ENCODE measurements at regions not wholly inside any gene's neighbourhood (a gene's known extent, or its start where the extent isn't known, plus 50 kb on each side); places are given as distances from the start of the nearest gene placed in this dataset.

DNA sequence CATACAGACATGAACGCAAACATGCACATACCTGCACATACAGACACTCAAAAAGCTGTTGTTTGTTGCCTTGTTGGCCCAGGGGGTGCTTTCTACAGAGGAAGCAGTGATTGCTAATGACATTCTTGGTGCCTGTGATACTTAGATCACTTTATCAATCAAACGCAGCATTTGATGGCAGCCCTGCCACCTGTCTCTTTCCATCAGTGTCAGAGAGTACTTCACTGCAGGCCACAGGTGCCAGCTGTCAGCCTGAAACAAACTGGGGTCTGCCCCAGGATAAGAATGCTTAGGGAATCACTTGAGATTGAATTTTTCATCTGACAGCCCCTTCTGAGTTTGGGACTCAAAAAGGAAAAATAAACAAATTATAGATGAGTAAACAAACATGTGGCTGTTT is 388.9 kb upstream of the SGCD start:
- DNase-seq, result no peak

DNA sequence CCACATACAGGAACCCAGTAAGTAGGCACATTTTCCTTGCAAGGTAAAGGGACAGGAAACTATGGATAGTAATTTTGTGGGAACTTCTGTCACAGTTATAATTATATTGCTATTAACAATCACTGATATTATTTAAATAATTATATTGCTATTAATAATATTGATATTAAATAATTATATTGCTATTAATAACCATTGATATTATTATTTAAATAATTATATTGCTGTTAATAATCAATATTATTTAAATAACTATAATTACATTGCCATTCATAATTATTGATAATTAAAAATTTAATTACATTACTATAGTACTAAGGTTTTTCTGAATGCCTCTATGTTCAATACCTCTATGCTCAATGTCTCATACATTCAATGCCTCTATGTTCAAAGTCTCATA is 385.6 kb upstream of the SGCD start:
- no peak for DNase-seq

DNA sequence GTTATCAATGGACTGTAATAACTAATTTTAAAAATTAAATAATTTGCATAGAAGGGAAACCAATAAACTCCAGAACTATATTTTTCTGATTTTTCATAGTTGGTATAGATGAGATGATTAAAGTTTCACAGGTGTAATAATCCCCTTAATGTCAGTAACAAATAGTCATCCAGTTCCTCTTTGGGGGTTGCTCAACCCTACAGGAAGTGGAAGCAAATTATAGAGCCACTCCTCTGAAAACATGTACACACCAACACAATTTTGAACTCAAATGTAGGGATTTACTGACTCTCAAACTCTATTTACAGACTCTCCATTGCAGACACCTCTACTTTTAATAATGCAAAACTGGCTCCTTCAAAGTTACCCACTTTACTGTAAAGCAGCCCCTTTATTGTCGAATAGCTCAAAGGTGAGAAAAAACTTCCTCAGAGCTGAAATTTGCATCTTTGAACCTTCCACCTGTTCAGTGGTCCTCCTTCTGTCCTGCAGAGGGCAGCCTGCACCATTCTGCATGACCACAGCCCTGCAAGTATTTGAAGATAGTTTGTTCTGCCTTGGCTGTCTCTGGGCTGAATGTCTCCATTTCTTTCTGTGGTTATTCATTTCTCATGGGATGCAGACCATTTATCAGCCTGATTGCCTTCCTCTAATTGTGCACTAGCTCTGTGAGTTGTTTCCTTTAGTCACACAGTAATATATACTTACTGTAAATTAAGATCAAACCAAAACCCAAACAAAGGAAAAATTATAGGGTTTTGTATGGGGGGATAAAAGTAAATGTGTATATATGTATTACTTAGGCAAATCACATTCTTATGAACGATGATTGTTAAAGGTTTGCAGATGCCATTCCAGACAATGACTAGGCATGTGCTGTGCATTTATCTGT is 383.2 kb upstream of the SGCD start:
- DNase-seq, result no peak

DNA sequence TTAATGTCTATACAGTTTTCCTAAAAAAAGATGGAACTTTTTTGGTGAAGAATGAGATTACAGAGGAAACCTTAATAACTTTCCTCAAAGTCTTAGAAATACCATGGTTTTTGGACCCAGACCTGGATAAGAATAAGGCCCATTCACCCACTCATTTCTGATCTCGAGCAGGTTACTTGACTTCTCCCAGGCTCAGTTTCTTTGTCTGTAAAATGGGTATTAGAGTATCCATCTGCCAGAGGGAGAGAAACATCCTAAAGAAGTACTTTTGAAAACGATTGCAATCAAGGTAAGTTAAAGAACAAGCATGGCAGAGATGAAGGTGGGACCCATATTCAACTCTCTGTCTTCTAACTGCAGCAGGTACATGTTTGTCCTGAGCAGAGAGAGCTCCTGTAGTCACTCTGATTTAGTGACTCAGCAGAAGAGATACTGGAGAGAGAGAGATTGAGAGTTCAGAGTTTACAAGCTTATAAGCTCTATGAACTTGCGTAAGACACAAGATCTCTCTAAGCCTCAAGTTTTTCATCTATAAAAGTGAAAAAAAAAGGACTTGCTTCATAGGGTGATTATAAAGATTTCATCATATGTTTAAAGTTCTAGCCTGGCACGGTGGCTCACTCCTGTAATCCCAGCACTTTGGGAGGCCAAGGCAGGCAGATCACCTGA is 379.4 kb upstream of the SGCD start:
- no peak for DNase-seq

DNA sequence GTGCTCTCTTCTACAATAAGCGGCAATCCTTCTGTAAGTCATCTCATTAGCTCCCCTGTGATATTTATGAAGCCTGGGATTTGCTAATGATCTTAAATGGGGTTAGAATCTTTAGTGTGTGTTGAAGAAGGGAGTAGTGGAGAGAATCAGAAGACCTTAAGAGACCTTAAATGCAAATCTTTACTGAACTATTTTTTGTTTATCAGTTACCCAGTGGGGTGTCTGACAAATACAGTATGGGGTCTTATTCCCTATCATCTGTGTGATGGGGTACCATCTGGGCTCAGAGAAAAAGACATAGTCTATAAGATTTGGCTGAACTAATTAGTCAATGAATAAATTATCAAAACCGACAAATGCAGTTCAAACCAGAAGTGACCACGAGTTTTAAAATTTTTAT is 378.4 kb upstream of the SGCD start:
- DNase-seq, result no peak

DNA sequence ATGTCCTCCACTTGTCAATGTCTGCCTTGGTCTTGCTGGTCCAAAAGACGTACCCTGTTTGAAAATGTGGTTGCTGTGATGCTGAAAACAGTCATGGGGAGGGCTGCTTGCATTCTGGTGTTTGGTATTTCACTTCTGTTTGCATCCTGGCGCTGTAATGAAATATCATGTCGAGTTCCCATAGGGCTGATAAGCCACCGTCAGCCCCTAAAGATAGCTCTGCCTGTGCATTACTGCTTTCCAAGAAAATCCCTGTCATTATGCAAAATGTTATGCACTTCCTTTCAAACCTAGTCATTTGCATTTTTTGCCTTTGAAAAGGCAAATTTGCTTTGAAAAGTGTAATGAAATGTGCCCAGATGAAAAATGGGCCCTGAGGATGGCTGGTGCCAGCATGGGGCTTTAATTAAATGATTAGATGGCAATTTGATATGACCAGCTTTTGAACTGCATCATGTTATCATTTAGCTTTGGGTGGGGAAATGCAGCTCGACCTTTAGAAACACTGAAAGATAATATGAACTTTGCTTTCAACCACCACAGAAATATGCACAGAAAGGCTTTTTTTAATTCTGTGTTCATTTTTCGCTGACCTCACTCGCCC is 374.4 kb upstream of the SGCD start:
- no peak for DNase-seq

DNA sequence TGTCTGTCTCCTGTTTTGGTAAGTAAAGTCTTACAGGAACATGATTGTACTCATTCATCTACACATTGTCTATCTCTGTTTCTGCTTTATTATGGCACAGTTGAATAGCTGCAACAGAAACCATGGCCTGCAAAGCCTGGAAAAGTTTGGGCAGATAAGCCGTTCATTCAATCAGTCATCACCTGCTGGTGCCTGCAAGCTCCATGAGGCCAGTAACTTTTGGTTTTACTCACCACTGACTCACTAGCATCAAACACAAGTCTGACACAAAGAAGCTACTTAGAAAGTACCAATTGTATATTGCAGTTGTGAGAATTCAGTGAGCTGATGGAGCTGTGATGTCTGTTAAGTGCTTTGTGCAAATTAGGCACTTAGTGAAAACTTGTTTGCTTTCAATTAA is 373.6 kb upstream of the SGCD start:
- DNase-seq, result no peak

DNA sequence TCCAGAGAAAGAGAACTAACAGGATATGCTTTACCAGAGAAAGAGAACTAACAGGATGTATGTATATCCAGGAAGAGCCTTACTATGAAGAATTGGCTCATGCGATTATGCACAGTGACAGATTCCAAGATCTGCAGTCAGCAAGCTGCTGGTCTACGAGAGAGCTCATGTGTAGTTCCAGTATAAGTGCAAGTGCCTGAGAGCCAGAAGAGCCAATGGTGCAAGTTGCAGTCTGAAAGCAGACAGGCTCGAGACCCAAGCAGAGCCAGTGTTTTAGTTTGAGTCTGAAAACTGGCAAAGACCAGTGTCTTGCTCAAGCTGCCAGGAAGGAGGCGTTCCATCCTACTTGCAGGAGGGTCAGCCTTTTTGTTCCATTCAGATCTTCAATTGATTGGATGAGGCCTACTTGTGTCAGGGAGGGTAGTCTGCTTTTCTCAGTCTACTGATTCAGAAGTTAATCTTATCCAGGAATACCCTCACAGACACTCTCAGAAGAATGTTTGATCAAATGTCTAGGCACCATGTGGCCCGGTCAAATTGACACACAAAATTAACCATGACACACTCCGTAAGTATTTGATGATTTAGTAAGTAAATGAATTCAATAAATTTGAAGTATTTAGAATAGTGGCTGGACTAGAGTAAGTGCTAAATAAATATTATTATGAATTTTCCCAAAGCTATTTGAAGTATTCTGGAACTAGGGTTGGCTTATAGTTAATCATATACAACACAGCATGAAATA is 372.1 kb upstream of the SGCD start:
- DNase-seq, result no peak

DNA sequence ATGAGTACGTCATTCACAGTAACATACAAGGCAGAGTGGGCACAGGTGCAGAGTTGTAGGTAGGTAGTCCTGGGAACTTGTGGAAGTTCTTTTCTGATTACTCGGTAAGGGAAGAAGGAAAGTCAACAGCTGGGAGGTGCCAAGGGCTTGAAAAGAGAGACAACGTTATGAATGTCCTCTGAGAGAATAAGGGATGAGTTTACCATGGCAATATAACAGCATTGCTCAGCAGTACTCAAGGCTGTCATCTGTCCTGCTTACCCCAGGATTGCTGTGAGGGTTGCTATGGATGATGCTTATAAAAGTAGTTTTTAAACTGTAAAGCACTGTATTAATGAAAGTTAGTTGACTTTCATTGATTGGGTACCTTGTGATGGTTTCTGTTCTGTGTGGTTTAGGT is 369.1 kb upstream of the SGCD start:
- no peak for DNase-seq

DNA sequence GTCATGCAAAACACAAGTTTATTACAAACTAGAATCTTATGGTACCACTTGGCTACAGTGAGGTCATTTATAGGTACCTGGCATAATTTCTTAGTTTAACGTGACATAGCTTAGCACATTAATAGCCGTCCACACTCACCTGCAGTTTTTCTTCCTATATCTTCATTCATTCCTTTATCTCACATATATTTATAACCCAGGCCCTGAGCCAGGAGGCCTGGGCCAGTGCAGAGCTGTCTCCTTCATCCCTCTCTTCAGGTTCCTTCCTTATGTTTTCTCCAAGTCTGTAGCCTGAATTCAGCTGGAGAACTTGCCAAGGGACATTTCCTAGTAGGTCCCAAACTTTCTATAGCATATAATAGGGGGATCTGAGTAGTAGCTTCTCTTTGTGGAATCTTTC is 367.9 kb upstream of the SGCD start:
- DNase-seq, result no peak

DNA sequence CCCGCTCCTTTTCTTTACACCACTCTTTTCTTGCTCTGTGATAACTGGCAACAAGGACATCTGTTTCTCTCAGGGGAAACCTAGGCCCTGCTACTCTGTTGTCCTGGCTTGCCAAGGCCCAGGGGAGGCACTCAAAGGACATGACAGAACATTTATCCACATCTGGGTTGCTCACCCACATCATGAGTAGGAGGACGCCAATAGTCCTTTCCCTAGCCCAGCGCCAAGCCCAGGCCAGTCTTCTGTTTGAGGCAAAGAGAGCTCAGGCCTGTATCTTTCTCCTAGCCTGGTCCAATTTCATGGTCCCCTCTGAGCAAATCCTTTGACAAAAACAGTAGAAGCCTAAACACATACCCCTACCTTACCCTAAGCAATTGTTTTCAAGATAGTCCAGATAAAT is 366.8 kb upstream of the SGCD start:
- no peak for DNase-seq

DNA sequence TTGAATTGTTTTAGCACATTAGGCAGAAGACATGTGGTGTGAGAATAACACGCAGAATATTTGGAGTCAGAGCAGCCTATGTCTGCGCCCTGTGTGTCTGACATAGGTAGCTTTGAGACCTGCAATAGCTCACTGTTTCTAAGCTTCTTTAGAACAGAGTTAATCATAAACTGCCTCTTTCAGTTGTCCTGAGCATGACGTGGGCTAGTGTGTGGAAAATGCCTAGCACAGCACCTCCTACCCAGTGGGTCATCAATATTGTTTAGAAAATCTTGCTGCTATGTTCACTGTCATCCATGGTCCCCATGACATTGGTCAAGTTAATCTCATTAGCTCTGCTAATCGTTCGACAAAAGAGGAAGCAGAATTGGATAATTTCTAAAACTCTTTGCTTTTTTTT is 357.4 kb upstream of the SGCD start:
- DNase-seq, result no peak

DNA sequence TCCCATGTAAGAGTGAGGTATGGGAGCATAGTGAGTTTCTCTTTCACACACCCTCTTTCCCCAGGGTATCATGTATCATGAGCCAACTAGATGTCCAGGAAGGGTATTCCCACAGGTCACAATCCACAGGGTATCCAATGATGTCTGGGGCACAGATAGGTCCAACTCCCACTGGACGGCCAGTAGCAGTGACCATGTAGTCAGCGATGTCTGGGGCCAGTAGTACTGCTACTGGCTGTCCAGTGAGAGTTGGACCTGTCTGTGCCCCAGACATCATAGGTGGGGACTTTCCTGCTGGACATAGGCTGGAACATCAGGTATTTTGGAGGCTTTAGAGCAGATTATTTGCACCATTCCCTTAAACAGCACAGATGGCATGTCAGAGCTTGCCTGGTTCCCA is 352.6 kb upstream of the SGCD start:
- DNase-seq, result no peak

DNA sequence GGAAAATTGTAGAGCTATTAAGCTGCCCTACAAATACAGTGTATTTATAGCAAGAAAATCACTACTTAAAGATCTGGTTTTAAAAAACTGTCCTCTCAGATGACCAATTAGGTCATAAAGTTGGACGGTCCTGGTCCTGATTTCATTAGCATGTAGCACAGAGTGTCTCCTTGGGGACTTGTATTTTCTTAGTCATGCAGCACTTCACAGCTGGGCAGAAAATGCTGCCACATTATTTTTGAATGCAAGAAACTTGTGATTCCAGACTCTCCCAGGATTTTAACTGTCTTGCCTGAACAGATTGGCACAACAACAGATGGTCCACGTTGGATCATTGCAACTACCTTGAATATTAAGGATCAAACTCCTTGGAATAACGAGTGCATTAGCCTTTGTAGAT is 348.1 kb upstream of the SGCD start:
- DNase-seq, result no peak

DNA sequence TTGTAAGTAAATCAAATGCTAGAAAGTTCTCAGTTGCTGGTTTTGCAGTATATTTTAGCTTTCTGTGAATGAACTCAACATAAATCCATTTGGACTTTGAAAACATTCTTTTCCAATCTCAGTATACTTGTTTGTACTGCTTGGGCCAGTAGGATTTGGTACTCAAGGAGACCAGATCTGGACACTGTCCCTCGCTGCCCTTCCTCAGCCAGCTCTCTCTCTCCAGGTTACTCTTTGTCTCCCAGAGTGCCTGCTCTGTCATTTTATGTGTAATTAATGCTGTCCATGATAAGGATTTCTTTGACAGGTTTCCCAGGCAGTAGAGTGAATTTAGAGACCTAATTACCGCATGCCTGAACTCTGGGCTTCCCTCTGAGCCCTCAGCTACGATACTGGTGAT is 344.6 kb upstream of the SGCD start:
- DNase-seq, result no peak

DNA sequence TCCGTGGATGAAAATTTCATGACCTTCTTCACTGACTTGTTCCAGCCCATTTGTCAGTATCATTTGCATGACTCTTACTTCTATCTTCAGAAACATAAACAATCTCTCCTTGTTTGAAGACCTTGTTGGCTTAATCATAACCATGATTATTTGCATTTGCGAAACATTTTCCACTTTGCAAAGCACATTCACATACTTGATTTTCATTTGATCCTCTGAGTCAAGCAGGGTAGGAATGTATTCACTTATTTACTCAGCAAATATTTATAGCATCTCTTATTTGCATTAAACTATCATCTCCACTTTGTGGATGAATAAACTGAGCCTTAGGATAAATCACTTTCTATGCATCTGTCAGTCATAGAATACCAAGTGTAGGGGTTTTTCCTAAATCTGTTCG is 343.0 kb upstream of the SGCD start:
- DNase-seq, result no peak

DNA sequence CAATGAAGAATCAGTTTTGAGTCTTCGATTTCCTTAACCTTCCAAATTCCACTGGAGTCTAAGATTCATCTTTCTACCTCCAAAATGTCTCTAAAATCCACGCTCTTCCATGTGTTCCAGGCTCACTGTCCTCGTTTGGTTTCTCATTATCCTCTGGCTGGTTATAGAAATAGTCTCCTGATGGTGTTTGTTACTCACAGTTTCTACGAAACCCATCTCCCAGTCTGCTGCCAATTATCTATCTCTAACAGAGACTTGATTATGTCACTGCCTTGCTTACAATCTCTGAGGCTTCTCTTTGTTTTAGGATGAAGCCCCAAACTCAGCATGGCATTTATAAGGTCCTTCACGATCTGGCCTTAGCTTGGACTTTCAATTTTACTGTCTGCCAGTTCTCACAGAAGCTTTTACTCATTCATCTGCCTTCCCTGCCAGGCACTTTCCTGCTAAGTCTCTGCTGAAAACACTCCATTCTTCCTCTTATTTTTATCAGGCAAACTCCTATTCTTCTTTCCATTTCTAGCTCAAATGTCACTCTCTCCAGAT is 339.6 kb upstream of the SGCD start:
- no peak for DNase-seq

DNA sequence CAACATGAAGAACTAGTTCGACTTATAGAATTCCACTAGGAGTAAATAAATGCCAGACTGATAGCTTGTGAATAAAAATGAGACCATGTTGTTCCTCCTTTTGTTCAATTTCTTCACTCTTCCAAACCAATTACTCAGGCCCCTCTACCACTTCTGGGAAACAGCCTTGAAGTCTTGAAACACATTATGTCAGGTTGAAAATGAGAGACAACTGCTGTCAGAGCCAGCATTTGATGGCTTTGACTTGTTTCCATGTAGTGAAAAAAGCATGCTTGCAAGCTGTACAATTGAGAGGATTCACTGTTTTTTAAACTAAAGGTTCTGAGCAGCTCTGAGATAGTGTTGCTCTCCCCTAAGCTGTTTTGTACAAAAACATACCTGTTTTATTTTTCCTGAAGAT is 337.1 kb upstream of the SGCD start:
- DNase-seq, result no peak

DNA sequence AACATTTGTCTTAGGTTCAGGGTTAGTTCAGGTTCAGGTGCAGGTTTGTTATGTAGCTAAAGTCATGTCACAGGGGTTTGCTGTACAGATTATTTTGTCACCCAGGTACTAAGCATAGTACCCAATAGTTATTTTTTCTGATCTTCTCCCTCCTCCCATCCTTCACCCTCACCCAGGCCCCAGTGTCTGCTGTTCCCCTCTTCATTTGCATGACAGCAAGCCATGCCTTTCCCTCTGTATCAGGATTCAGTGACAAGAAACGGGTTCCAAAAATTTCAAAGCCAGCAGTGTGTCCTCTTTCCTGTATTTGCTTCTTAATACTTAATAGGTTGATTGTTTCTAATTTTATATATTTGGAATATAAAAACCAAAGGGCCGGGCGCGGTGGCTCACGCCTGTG is 330.8 kb upstream of the SGCD start:
- no peak for DNase-seq

DNA sequence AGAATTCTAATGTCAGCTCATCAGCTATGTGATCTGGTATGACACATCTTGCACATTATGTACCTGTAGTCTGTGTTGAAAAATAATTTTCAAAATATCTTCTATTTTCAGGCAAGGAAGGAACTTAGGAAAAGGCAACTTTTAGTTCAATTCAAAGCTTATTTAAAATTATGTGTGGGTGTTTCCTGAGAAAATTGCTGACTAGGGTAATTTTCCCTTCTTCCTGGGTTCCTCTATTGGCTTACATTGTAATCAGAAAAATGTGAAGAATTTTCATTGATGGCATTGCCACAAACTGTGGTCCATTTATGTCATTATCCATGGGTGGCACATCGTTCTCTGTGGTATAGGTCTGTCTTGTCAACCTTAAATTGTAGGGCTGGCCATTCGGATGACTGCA is 328.7 kb upstream of the SGCD start:
- DNase-seq, result no peak

DNA sequence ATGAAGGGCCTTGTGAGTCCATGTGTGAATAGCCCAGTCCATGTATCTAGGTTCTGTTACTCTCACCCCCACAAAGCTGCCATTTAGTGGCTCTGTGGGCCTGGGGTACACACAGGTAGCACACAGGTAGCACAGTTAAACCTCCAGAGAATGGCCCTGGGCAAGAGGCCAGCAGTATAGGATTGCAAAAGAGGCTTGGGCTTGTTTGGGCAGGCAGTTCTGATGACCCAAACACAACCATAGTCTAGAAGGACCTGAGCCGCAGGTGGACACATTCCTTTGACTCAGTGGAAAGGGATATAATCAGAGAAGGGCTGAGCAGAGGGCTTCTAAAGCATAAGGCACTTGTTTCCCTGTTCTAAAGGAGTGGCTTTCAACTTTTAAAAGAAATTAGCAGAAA is 326.8 kb upstream of the SGCD start:
- no peak for DNase-seq

DNA sequence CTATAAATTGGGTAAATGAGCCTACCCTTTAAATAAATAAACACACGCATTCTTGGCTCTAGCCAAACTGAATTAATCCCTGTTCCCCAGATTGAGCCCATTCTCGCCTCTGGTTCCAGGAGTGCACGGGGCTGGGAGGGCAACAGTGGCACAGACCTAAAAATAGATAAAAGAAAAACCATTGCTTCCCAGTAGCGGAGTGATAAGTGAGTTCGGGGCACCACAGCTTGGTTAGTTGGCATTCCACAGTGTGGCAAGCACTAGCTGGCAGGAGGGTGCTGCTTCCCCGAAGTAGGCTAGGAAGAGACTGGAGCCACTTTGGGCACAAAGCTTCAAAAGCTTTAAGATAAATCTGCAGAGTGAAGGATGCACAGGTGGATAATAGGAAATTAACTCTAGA is 322.2 kb upstream of the SGCD start:
- DNase-seq, result no peak

DNA sequence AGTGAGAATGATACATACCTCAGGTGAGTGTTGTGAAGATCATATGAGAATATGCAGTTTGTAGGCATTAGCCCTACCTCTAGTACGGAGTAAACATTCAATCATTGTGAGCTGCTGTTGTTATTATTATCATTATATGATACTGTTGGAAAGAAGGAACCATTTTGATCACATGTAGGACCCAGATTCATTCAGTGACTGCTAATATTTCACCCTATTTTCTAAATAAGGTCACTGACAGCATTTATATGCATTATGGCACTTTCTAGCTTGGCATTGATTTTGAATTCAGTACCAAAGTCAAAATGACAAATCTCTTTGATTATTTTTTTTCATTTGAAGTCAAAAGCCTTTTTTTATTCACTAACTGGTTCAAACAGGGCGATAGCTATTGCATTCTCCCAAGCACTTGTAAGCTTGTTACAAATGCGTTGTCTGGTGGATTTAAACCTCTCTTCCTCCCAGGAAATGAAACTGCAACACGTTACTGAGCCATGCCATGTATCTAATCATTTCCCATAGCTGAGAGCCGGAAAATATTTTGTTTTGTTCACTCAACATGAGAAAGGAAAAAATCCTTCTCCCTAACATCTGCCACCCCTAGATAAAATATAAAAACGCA is 320.8 kb upstream of the SGCD start:
- DNase-seq, result no peak

All from bone marrow (tissue), 2 donors.